ENCODE measurements at regions not wholly inside any gene's neighbourhood (a gene's known extent, or its start where the extent isn't known, plus 50 kb on each side); places are given as distances from the start of the nearest gene placed in this dataset.

GRCh38 chr4:131595140-131595539, 1554.0 kb upstream of the PCDH10 start:
- no peak overlapping the region for H3K4me3 Mint-ChIP-seq
- WGBS (ENCODE audit: insufficient coverage): no CpG with 5 or more reads among the region's 2 CpGs

GRCh38 chr4:131603705-131604104, 1545.4 kb upstream of the PCDH10 start:
- ChIA-PET POLR2A (no interaction called here), CTCF (no interaction called here)
- no peaks in the 10 kb centered on the region for H3K4me1 ChIP-seq (ENCODE audit: control insufficient read depth in 2 of 2, insufficient read depth in 2 of 2, low read length in 2 of 2)
- no peaks in the 10 kb centered on the region for H4K20me1 ChIP-seq (ENCODE audit: control insufficient read depth, insufficient read depth, low read length, poor library complexity, severe bottlenecking)
- Mint-ChIP-seq H3K27ac (no peak overlapping the region), H3K9me3 (ENCODE audit: insufficient read depth) (peaks cover 5% of the 10 kb centered on the region), H3K4me1 (no peaks in the 10 kb centered on the region), H3K27me3 (no peaks in the 10 kb centered on the region), H3K4me3 (no peak overlapping the region)
- no peak overlapping the region for H2AFZ ChIP-seq (ENCODE audit: insufficient read depth, low read depth, low read length, poor library complexity, severe bottlenecking)
- no peak overlapping the region for H3K4me2 ChIP-seq (replicated peaks; ENCODE audit: low read depth, low read length, poor library complexity, severe bottlenecking)
- no peak overlapping the region for H3K9ac ChIP-seq (ENCODE audit: low read length)
- no peaks in the 10 kb centered on the region for H3K36me3 ChIP-seq (replicated peaks in 1 of 2; ENCODE audit: control extremely low read depth in 1 of 2, control insufficient read depth in 1 of 2, extremely low read depth in 1 of 2, insufficient read depth in 2 of 2, low read length in 1 of 2)
- peaks cover 0 to 7% (median 1%) of the 10 kb centered on the region in 3 donors for H3K9me3 ChIP-seq (ENCODE audit: control extremely low read depth in 1 of 3, control insufficient read depth in 2 of 3, insufficient read depth in 1 of 3, low read length in 2 of 3)
- no peak for TF ChIP-seq CTCF (IDR thresholded peaks at IDR 0.05)
- TF ChIP-seq EZH2 (IDR thresholded peaks at IDR 0.05; ENCODE audit: borderline replicate concordance, insufficient read depth, low read depth, low read length, poor library complexity, severe bottlenecking): no peak
- no peak for ATAC-seq (ENCODE audit: low read depth)
- DNase-seq: no peak
- no peak overlapping the region for H3K4me3 ChIP-seq (ENCODE audit: control extremely low read depth in 1 of 5, extremely low read depth in 1 of 5, insufficient read depth in 1 of 5, low read depth in 2 of 5, low read length in 4 of 5)
- intact Hi-C loops (cut with micrococcal nuclease): no loop called here
- WGBS (ENCODE audit: insufficient coverage): no CpG with 5 or more reads among the region's 1 CpG
- no peaks in the 10 kb centered on the region for H3K27me3 ChIP-seq (replicated peaks in 1 of 4; ENCODE audit: control extremely low read depth in 1 of 4, control insufficient read depth in 3 of 4, insufficient read depth in 4 of 4, low read length in 3 of 4)
- no peak overlapping the region for H3K27ac ChIP-seq (ENCODE audit: low read length in 2 of 2)
- no peaks in the 10 kb centered on the region for H3K79me2 ChIP-seq (ENCODE audit: control insufficient read depth, insufficient read depth, low read length)

More at GRCh38 chr4:131595140-131595539, 1554.0 kb upstream of the PCDH10 start:
- TF ChIP-seq EZH2 (IDR thresholded peaks at IDR 0.05; ENCODE audit: borderline replicate concordance, insufficient read depth, low read depth, low read length, poor library complexity, severe bottlenecking) (no peak), CTCF (IDR thresholded peaks at IDR 0.05) (no peak)
- no peaks in the 10 kb centered on the region for H3K4me1 ChIP-seq (ENCODE audit: control insufficient read depth in 2 of 2, insufficient read depth in 2 of 2, low read length in 2 of 2)
- no peak for ATAC-seq (ENCODE audit: low read depth)
- H4K20me1 ChIP-seq (ENCODE audit: control insufficient read depth, insufficient read depth, low read length, poor library complexity, severe bottlenecking): no peaks in the 10 kb centered on the region
- H3K79me2 ChIP-seq (ENCODE audit: control insufficient read depth, insufficient read depth, low read length): no peaks in the 10 kb centered on the region
- Mint-ChIP-seq H3K27ac (no peak overlapping the region), H3K9me3 (ENCODE audit: insufficient read depth) (peaks cover 3% of the 10 kb centered on the region), H3K4me1 (no peaks in the 10 kb centered on the region), H3K27me3 (no peaks in the 10 kb centered on the region)
- intact Hi-C loops (cut with micrococcal nuclease): no loop called here
- H3K27ac ChIP-seq (ENCODE audit: low read length in 2 of 2): no peak overlapping the region
- ChIA-PET POLR2A (no interaction called here), CTCF (no interaction called here)
- H3K4me2 ChIP-seq (replicated peaks; ENCODE audit: low read depth, low read length, poor library complexity, severe bottlenecking): no peak overlapping the region
- no peak overlapping the region for H3K4me3 ChIP-seq (ENCODE audit: control extremely low read depth in 1 of 5, extremely low read depth in 1 of 5, insufficient read depth in 1 of 5, low read depth in 2 of 5, low read length in 4 of 5)
- DNase-seq: no peak
- H3K9me3 ChIP-seq (ENCODE audit: control extremely low read depth in 1 of 3, control insufficient read depth in 2 of 3, insufficient read depth in 1 of 3, low read length in 2 of 3): no peaks in the 10 kb centered on the region
- no peak overlapping the region for H2AFZ ChIP-seq (ENCODE audit: insufficient read depth, low read depth, low read length, poor library complexity, severe bottlenecking)
- H3K9ac ChIP-seq (ENCODE audit: low read length): no peak overlapping the region
- H3K36me3 ChIP-seq (replicated peaks in 1 of 2; ENCODE audit: control extremely low read depth in 1 of 2, control insufficient read depth in 1 of 2, extremely low read depth in 1 of 2, insufficient read depth in 2 of 2, low read length in 1 of 2): no peaks in the 10 kb centered on the region
- H3K27me3 ChIP-seq (replicated peaks in 1 of 4; ENCODE audit: control extremely low read depth in 1 of 4, control insufficient read depth in 3 of 4, insufficient read depth in 4 of 4, low read length in 3 of 4): no peaks in the 10 kb centered on the region

Data from B cell (primary cell).